K562 (cell line): ENCODE measurements at regions not wholly inside any gene's neighbourhood (a gene's known extent, or its start where the extent isn't known, plus 50 kb on each side); places are given as distances from the start of the nearest gene placed in this dataset.
A peak's percentile ranks its signal among the peaks of the same experiment; 100 is the strongest.

ENCODE experiments used
- ARHGAP35 ChIP-seq: fragments of 450-650 bp; IDR thresholded peaks from 2 replicates; pipeline ENCODE4 v1.6.1; 2018; ENCODE audit not compliant: partially characterized antibody
- CBFA2T3 ChIP-seq: fragments of 450-650 bp; IDR thresholded peaks from 2 replicates; pipeline ENCODE4 v1.6.1; 2017
- E4F1 ChIP-seq: fragments of 250-450 bp; sonication (Bioruptor Pico); IDR thresholded peaks from 2 replicates; pipeline ENCODE4 v1.5.0; 2021; ENCODE audit warnings: mild to moderate bottlenecking, borderline replicate concordance
- ESRRA ChIP-seq: fragments of 450-650 bp; IDR thresholded peaks from 2 replicates; pipeline ENCODE4 v1.6.1; 2014; ENCODE audit warnings: low read depth, mild to moderate bottlenecking, moderate library complexity, borderline replicate concordance
- EZH2 ChIP-seq: IDR thresholded peaks from 2 replicates; pipeline ENCODE4 v1.6.1; 2012; ENCODE audit warnings: low read depth, mild to moderate bottlenecking, inconsistent platforms, low read length, borderline replicate concordance
- FOS ChIP-seq: IDR thresholded peaks from 3 replicates; pipeline ENCODE4 v1.6.1; 2011; ENCODE audit not compliant: insufficient read length; ENCODE audit errors: extremely low read depth
- HOXB6 ChIP-seq: fragments of 250-450 bp; sonication (Bioruptor Pico); IDR thresholded peaks from 2 replicates; pipeline ENCODE4 v1.5.1; 2022; ENCODE audit warnings: mild to moderate bottlenecking, borderline replicate concordance
- PHB2 ChIP-seq: fragments of 450-650 bp; IDR thresholded peaks from 2 replicates; pipeline ENCODE4 v1.6.1; 2017; ENCODE audit warnings: low read depth
- PRMT5 ChIP-seq: sonication (generic); formaldehyde crosslinking; IDR thresholded peaks from 2 replicates; pipeline ENCODE4 v1.5.0; 2020; ENCODE audit warnings: missing genetic modification reagents
- RBFOX2 ChIP-seq: fragments of 200-400 bp; formaldehyde crosslinking; IDR thresholded peaks from 2 replicates; pipeline ENCODE4 v1.6.1; 2017; ENCODE audit warnings: low read depth, mild to moderate bottlenecking, low read length, moderate library complexity
- RBM14 ChIP-seq: fragments of 200-400 bp; formaldehyde crosslinking; IDR thresholded peaks from 2 replicates; pipeline ENCODE4 v1.6.1; 2018; ENCODE audit warnings: low read depth, mild to moderate bottlenecking, low read length, moderate library complexity, borderline replicate concordance; ENCODE audit not compliant: insufficient read depth
- ZBTB2 ChIP-seq: fragments of 450-650 bp; IDR thresholded peaks from 2 replicates; pipeline ENCODE4 v1.6.1; 2016; ENCODE audit warnings: antibody characterized with exemption
- ZFP36 ChIP-seq: fragments of 150-350 bp; IDR thresholded peaks from 2 replicates; pipeline ENCODE4 v1.6.1; 2018; ENCODE audit warnings: low read length, low read depth; ENCODE audit not compliant: partially characterized antibody
- ZNF316 ChIP-seq: fragments of 450-650 bp; IDR thresholded peaks from 2 replicates; pipeline ENCODE4 v1.6.1; 2016
- ZNF449 ChIP-seq: fragments of 250-450 bp; sonication (Bioruptor Pico); IDR thresholded peaks from 2 replicates; pipeline ENCODE4 v1.8.0; 2022; ENCODE audit warnings: moderate library complexity, mild to moderate bottlenecking, inconsistent platforms
- ZNF551 ChIP-seq: fragments of 250-450 bp; sonication (Bioruptor Pico); IDR thresholded peaks from 2 replicates; pipeline ENCODE4 v1.5.0; 2021; ENCODE audit warnings: mild to moderate bottlenecking, moderate library complexity
- ZNF583 ChIP-seq: fragments of 250-450 bp; sonication (Bioruptor Pico); IDR thresholded peaks from 2 replicates; pipeline ENCODE4 v1.4.0; 2020
- ZNF764 ChIP-seq: fragments of 250-450 bp; sonication (Bioruptor Pico); IDR thresholded peaks from 2 replicates; pipeline ENCODE4 v1.4.0; 2020; ENCODE audit warnings: low read depth, mild to moderate bottlenecking, moderate library complexity
- ZNF780A ChIP-seq: fragments of 250-450 bp; sonication (Bioruptor Pico); IDR thresholded peaks from 2 replicates; pipeline ENCODE4 v1.5.0; 2021; ENCODE audit warnings: mild to moderate bottlenecking

- no peak for TF ChIP-seq ZFP36
- TF ChIP-seq RBFOX2, result no peak
- TF ChIP-seq ZNF780A, result no peak
- TF ChIP-seq ZNF449 (CRISPR knock-in tag), result no peak
- TF ChIP-seq ESRRA, result no peak
- TF ChIP-seq PHB2, result no peak
- peak; percentile 34 for TF ChIP-seq FOS
- no peak for TF ChIP-seq HOXB6 (CRISPR knock-in tag)
- TF ChIP-seq RBM14, result no peak
- 0 out of 2 replicates have a peak, but pooled peaks have one; percentile 15 for TF ChIP-seq ZNF316
- no peak for TF ChIP-seq PRMT5 (CRISPR knock-in tag)
- TF ChIP-seq CBFA2T3, result no peak
- TF ChIP-seq ZNF583, result no peak
- TF ChIP-seq ZBTB2, result no peak
- TF ChIP-seq ZNF764 (CRISPR knock-in tag), result no peak
- no peak for TF ChIP-seq E4F1 (CRISPR knock-in tag)
- TF ChIP-seq EZH2, result no peak
- no peak for TF ChIP-seq ZNF551 (CRISPR knock-in tag)
- no peak for TF ChIP-seq ARHGAP35
Measured at GRCh38 chr15:58357529-58358476, 74.0 kb upstream of the LIPC start (continued).
